HG03060 (cell line): ENCODE measurements at regions not wholly inside any gene's neighbourhood (a gene's known extent, or its start where the extent isn't known, plus 50 kb on each side); places are given as distances from the start of the nearest gene placed in this dataset.
"Not testable (repeated sequence)": the region's sequence is repeated elsewhere in the genome, so short reads cannot be mapped to it uniquely, and the experiment has no call there.

Experiments
- ATAC-seq: cut with Tn5 transposase; IDR thresholded peaks from one replicate; pipeline ENCODE4 v1.9.1; 2021; ENCODE audit warnings: low read depth, moderate number of reproducible peaks; ENCODE audit not compliant: unreplicated experiment

GRCh38 chr14:53444677-53445312 is 291.7 kb upstream of the DDHD1 start:
- ATAC-seq: no peak

- no peak for ATAC-seq
These were observed 288.7 kb upstream of the DDHD1 start for GRCh38 chr14:53441789-53442188.

GRCh38 chr14:53437858-53438257 is 284.7 kb upstream of the DDHD1 start:
- no peak for ATAC-seq

- ATAC-seq: no peak
These were observed 279.3 kb upstream of the DDHD1 start for GRCh38 chr14:53432378-53432802.

GRCh38 chr14:53430870-53431269 is 277.7 kb upstream of the DDHD1 start:
- no peak for ATAC-seq

GRCh38 chr14:53412819-53413675 is 259.9 kb upstream of the DDHD1 start:
- ATAC-seq: no peak

- ATAC-seq: no peak
These were observed 258.0 kb upstream of the DDHD1 start for GRCh38 chr14:53411125-53411524.

GRCh38 chr14:53409969-53410368 is 256.8 kb upstream of the DDHD1 start:
- ATAC-seq: no peak

- no peak for ATAC-seq
These were observed 256.2 kb upstream of the DDHD1 start for GRCh38 chr14:53409289-53409688.

GRCh38 chr14:53408175-53408879 is 255.2 kb upstream of the DDHD1 start:
- no peak for ATAC-seq

- no peak for ATAC-seq
These were observed 253.4 kb upstream of the DDHD1 start for GRCh38 chr14:53406519-53406918.

GRCh38 chr14:53401646-53402045 is 248.5 kb upstream of the DDHD1 start:
- ATAC-seq: no peak

GRCh38 chr14:53399057-53399456 is 245.9 kb upstream of the DDHD1 start:
- no peak for ATAC-seq

- no peak for ATAC-seq
These were observed 245.5 kb upstream of the DDHD1 start for GRCh38 chr14:53398616-53399015.

- not testable (repeated sequence) for ATAC-seq
These were observed 242.1 kb upstream of the DDHD1 start for GRCh38 chr14:53395267-53395666.

- no peak for ATAC-seq
These were observed 238.6 kb upstream of the DDHD1 start for GRCh38 chr14:53391631-53392285.

GRCh38 chr14:53391156-53391555 is 238.0 kb upstream of the DDHD1 start:
- no peak for ATAC-seq

- ATAC-seq: no peak
These were observed 236.9 kb upstream of the DDHD1 start for GRCh38 chr14:53390008-53390407.

- ATAC-seq: no peak
These were observed 236.1 kb upstream of the DDHD1 start for GRCh38 chr14:53389202-53389601.

GRCh38 chr14:53386362-53386761 is 233.2 kb upstream of the DDHD1 start:
- ATAC-seq: no peak

- no peak for ATAC-seq
These were observed 231.4 kb upstream of the DDHD1 start for GRCh38 chr14:53384536-53384935.
